HCT116 (cell line): ENCODE measurements at regions not wholly inside any gene's neighbourhood (a gene's known extent, or its start where the extent isn't known, plus 50 kb on each side); places are given as distances from the start of the nearest gene placed in this dataset.

ENCODE experiments used
- ATAC-seq: fragments of 200-7000 bp; cut with Tn5 transposase; 2 replicates; pipeline ENCODE4 v1.9.1; 2020; ENCODE audit warnings: mild to moderate bottlenecking, moderate library complexity
- BruUV-seq: library from RNA; stranded (reverse); fragments of 400-500 nt; replicated peaks from 2 replicates; lab custom pipeline; 2021; lab: Mats Ljungman, UMichigan
- CTCF ChIA-PET: fragments of 300-600 bp; sonication (Branson Sonifier 250); formaldehyde crosslinking; loops from one replicate; lab custom pipeline; 2021; ENCODE audit warnings: antibody characterized with exemption; lab: Charles Lee
- POLR2A ChIA-PET: fragments of 300-600, 350-600 bp; sonication (Branson Sonifier 250); formaldehyde crosslinking; loops from one replicate; lab custom pipeline; 2021; ENCODE audit warnings: antibody characterized with exemption; lab: Charles Lee
- RAD21 ChIA-PET, 2 experiments: fragments of 300-600 bp; sonication (Branson Sonifier 250); formaldehyde crosslinking; loops; one replicate each; lab custom pipeline; 2023; ENCODE audit warnings: low total read pairs in 2 of 2; ENCODE audit not compliant: uncharacterized antibody in 2 of 2, unreplicated experiment in 2 of 2, low non-redundant PET in 1 of 2; lab: Charles Lee
- DNase-seq: peaks from one replicate; pipeline ENCODE4 v3.0.0-alpha.2; 2010; ENCODE audit warnings: low read depth, low spot score
- H2AFZ ChIP-seq: fragments of 200-600 bp; shearing (Covaris generic), sonication (generic); 2 replicates; pipeline ENCODE4 v1.6.1; 2017; ENCODE audit warnings: low read depth, mixed run types, mixed read lengths, antibody characterized with exemption, low read length; ENCODE audit not compliant: poor library complexity, severe bottlenecking
- H3K27ac ChIP-seq: 2 replicates; pipeline ENCODE4 v1.5.1; 2012; ENCODE audit warnings: low read depth, low read length
- H3K27me3 ChIP-seq: fragments of 200-600 bp; sonication (generic); 2 replicates; pipeline ENCODE4 v1.6.1; 2016; ENCODE audit warnings: mixed run types, low read length, mixed read lengths; ENCODE audit not compliant: insufficient read depth
- H3K36me3 ChIP-seq, 2 experiments: fragments of 200-500 bp in 1 of 2; fragments of 200-600 bp in 1 of 2; sonication (Bioruptor generic) in 1 of 2; sonication (generic) in 1 of 2; 2 replicates each; pipeline versions ENCODE4 v1.5.1 to v1.6.1; 2014 to 2016; ENCODE audit warnings: low read length in 2 of 2, inconsistent platforms in 1 of 2, mixed read lengths in 1 of 2, mixed run types in 1 of 2; ENCODE audit not compliant: insufficient read depth in 2 of 2, control insufficient read depth in 1 of 2
- H3K4me1 ChIP-seq, 2 experiments: fragments of 200-600 bp in 1 of 2; sonication (generic) in 1 of 2; 2 replicates each; pipeline versions ENCODE4 v1.5.1 to v1.6.1; 2012 to 2017; ENCODE audit warnings: low read length in 2 of 2, inconsistent platforms in 1 of 2, mild to moderate bottlenecking in 1 of 2, mixed read lengths in 1 of 2, mixed run types in 1 of 2, moderate library complexity in 1 of 2; ENCODE audit not compliant: insufficient read depth in 2 of 2, control insufficient read depth in 1 of 2
- H3K4me2 ChIP-seq: fragments of 200-600 bp; sonication (generic); 2 replicates; pipeline ENCODE4 v1.6.1; 2017; ENCODE audit warnings: mixed run types, low read length, mixed read lengths
- H3K4me3 ChIP-seq, 2 experiments: fragments of 200-600 bp in 1 of 2; sonication (generic) in 1 of 2; replicated peaks in 1 of 2; 2 replicates each; pipeline ENCODE4 v1.5.1; 2011 to 2016; ENCODE audit warnings: low read length in 2 of 2, control low read depth in 1 of 2, low read depth in 1 of 2, mild to moderate bottlenecking in 1 of 2, mixed read lengths in 1 of 2, mixed run types in 1 of 2
- H3K79me2 ChIP-seq: fragments of 200-600 bp; sonication (generic); 2 replicates; pipeline ENCODE4 v1.6.1; 2017; ENCODE audit warnings: mild to moderate bottlenecking, mixed run types, low read length, moderate library complexity, mixed read lengths; ENCODE audit not compliant: insufficient read depth
- H3K9ac ChIP-seq: fragments of 200-600 bp; sonication (generic); 2 replicates; pipeline ENCODE4 v1.6.1; 2016; ENCODE audit warnings: low read length, mixed read lengths
- H3K9me2 ChIP-seq: fragments of 200-600 bp; sonication (generic), shearing (Covaris generic); 2 replicates; pipeline ENCODE4 v1.6.1; 2017; ENCODE audit warnings: mixed run types, mild to moderate bottlenecking, moderate library complexity; ENCODE audit not compliant: insufficient read depth
- H3K9me3 ChIP-seq, 2 experiments: fragments of 200-500 bp in 1 of 2; fragments of 200-600 bp in 1 of 2; sonication (Bioruptor generic) in 1 of 2; sonication (generic) in 1 of 2; 2 replicates each; pipeline ENCODE4 v1.6.1; 2014 to 2017; ENCODE audit warnings: low read length in 2 of 2, mixed read lengths in 2 of 2, inconsistent platforms in 1 of 2, low read depth in 1 of 2, mild to moderate bottlenecking in 1 of 2, mixed run types in 1 of 2, moderate library complexity in 1 of 2; ENCODE audit not compliant: control insufficient read depth in 1 of 2, insufficient read depth in 1 of 2
- H4K20me1 ChIP-seq: fragments of 200-600 bp; sonication (generic), shearing (Covaris generic); 2 replicates; pipeline ENCODE4 v1.6.1; 2017; ENCODE audit warnings: mixed run types, mild to moderate bottlenecking, moderate library complexity; ENCODE audit not compliant: insufficient read depth
- ATF3 ChIP-seq: IDR thresholded peaks from 2 replicates; pipeline ENCODE4 v1.6.1; 2012
- CEBPB ChIP-seq: IDR thresholded peaks from 2 replicates; pipeline ENCODE4 v1.6.1; 2012; ENCODE audit warnings: low read depth
- ELF1 ChIP-seq: IDR thresholded peaks from 2 replicates; pipeline ENCODE4 v1.6.1; 2012; ENCODE audit warnings: low read depth, borderline replicate concordance
- FOSL1 ChIP-seq: IDR thresholded peaks from 2 replicates; pipeline ENCODE4 v1.6.1; 2012; ENCODE audit warnings: low read depth
- JUND ChIP-seq: IDR thresholded peaks from 2 replicates; pipeline ENCODE4 v1.6.1; 2012
- MAX ChIP-seq: IDR thresholded peaks from 2 replicates; pipeline ENCODE4 v1.6.1; 2012
- TCF7L2 ChIP-seq: IDR thresholded peaks from 2 replicates; pipeline ENCODE4 v1.7.0; 2011; ENCODE audit warnings: borderline replicate concordance, inconsistent platforms; ENCODE audit not compliant: insufficient read depth, insufficient read length; ENCODE audit errors: extremely low read depth
- ZBTB33 ChIP-seq: IDR thresholded peaks from 2 replicates; pipeline ENCODE4 v1.6.1; 2011; ENCODE audit warnings: mild to moderate bottlenecking, low read length, moderate library complexity; ENCODE audit not compliant: insufficient replicate concordance; ENCODE audit errors: extremely low read depth
- ZNF274 ChIP-seq: fragments of 200-500 bp; sonication (Bioruptor generic); IDR thresholded peaks from 2 replicates; pipeline ENCODE4 v1.6.1; 2014; ENCODE audit warnings: mild to moderate bottlenecking, low read depth, low read length, inconsistent platforms
- intact Hi-C: fragments of 100-400 bp; cut with micrococcal nuclease; formaldehyde crosslinking; loops from 2 replicates; pipeline ENCODE4 v1.10.0; 2022

GRCh38 chr6:153405931-153406330 lies 274.8 kb upstream of the RGS17 start:
- DNase-seq: no peak
- H3K27me3 ChIP-seq: peaks cover 30% of the 10 kb centered on the region; the same call in 1 of the 2 replicates
- no peak overlapping the region for H3K27ac ChIP-seq
- no peaks in the 10 kb centered on the region for H3K36me3 ChIP-seq
- no peak overlapping the region for H3K4me3 ChIP-seq
- H4K20me1 ChIP-seq: no peaks in the 10 kb centered on the region; the same call in 1 of the 2 replicates
- no peak overlapping the region for H2AFZ ChIP-seq
- H3K4me2 ChIP-seq: no peak overlapping the region
- RAD21 ChIA-PET: no interaction called here
- H3K79me2 ChIP-seq: no peaks in the 10 kb centered on the region
- intact Hi-C loops: no loop called here
- no peaks in the 10 kb centered on the region for H3K9me3 ChIP-seq
- BruUV-seq: no TSS peak
- H3K9ac ChIP-seq: no peak overlapping the region
- no peaks in the 10 kb centered on the region for H3K9me2 ChIP-seq
- TF ChIP-seq MAX: no peak
- no peak for TF ChIP-seq ZNF274
- no peak for TF ChIP-seq ATF3
- TF ChIP-seq JUND: no peak
- TF ChIP-seq ZBTB33: no peak
- no peak for TF ChIP-seq CEBPB
- TF ChIP-seq TCF7L2: no peak
- no peak for TF ChIP-seq FOSL1
- TF ChIP-seq, all 23 proteins: peak for 0
- H3K4me1 ChIP-seq: no peaks in the 10 kb centered on the region
- ChIA-PET POLR2A (no interaction called here), CTCF (no interaction called here)
- no peak for ATAC-seq

GRCh38 chr6:153401751-153402150 lies 270.7 kb upstream of the RGS17 start:
- POLR2A ChIA-PET: no interaction called here
- no peaks in the 10 kb centered on the region for H3K9me2 ChIP-seq
- no TSS peak for BruUV-seq
- no peaks in the 10 kb centered on the region for H3K9me3 ChIP-seq
- H3K9ac ChIP-seq: no peak overlapping the region
- H4K20me1 ChIP-seq: no peaks in the 10 kb centered on the region
- no peak overlapping the region for H3K4me3 ChIP-seq
- ATAC-seq (no peak), DNase-seq (no peak)
- H3K79me2 ChIP-seq: no peaks in the 10 kb centered on the region
- CTCF ChIA-PET: no interaction called here
- no peak for TF ChIP-seq ELF1
- no peaks in the 10 kb centered on the region for H3K4me1 ChIP-seq
- RAD21 ChIA-PET: no interaction called here
- H3K4me2 ChIP-seq: no peak overlapping the region
- H3K27me3 ChIP-seq: peaks cover 35% of the 10 kb centered on the region; the same call in 1 of the 2 replicates
- intact Hi-C loops: no loop called here
- no peak overlapping the region for H2AFZ ChIP-seq
- H3K36me3 ChIP-seq: no peaks in the 10 kb centered on the region
- no peak overlapping the region for H3K27ac ChIP-seq
